Body of pancreas (tissue), 4 donors: ENCODE measurements at regions not wholly inside any gene's neighbourhood (a gene's known extent, or its start where the extent isn't known, plus 50 kb on each side); places are given as distances from the start of the nearest gene placed in this dataset.

Experiments used
- POLR2A ChIP-seq, 3 donors: fragments of 450-650 bp; IDR thresholded peaks; one replicate each; pipeline ENCODE4 v1.6.1; 2016; ENCODE audit warnings: antibody characterized with exemption in 3 of 3, mild to moderate bottlenecking in 2 of 3
- TF ChIP-seq, protein P1 (sequence below), 7 experiments: fragments of 450-650 bp in 4 of 7; fragments of 200-600 bp in 3 of 7; sonication (generic) in 3 of 7; IDR thresholded peaks; one replicate each; pipeline ENCODE4 v1.5.1; 2016 to 2019; ENCODE audit warnings: antibody characterized with exemption in 7 of 7

DNA sequence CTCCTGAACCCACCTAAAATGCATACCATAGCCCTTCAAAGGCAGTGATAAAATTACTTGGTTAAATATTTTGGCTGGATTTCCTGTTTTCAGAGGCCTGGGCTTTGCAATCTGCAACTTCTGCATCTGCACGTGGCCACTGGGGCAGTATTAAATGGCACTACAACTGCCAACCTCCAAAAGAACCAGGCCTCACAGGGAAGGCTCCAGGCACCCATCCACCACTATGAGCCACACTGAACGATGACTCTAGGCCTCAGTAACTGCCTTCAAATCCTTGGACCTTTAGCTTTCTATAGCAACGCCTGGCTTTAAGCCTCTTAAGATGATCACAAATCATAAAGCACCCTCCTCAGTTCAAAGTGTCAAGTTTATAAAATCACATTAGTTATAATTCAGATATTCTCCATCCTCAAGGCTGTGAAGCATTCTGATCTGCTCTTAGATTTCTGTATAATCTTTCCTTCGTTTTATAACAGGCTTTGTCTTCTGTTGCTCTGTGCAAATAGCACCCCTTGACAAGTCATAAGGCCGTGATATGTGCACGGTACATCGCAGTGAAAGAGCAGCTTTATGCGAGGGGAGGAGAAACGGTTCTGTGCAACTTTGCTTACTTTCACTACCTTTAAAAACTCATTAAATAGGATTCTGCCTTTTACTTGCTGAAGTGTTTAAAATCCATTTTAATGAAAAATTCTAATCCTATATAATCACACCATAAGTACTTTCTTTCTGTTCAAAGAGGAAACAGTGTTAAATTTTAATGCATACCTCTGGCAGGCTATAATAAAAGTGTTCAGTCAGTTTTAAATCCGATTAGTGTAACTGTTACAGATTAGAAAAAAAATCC is 196.4 kb upstream of the G2E3 start:
- TF ChIP-seq, protein P1, sequence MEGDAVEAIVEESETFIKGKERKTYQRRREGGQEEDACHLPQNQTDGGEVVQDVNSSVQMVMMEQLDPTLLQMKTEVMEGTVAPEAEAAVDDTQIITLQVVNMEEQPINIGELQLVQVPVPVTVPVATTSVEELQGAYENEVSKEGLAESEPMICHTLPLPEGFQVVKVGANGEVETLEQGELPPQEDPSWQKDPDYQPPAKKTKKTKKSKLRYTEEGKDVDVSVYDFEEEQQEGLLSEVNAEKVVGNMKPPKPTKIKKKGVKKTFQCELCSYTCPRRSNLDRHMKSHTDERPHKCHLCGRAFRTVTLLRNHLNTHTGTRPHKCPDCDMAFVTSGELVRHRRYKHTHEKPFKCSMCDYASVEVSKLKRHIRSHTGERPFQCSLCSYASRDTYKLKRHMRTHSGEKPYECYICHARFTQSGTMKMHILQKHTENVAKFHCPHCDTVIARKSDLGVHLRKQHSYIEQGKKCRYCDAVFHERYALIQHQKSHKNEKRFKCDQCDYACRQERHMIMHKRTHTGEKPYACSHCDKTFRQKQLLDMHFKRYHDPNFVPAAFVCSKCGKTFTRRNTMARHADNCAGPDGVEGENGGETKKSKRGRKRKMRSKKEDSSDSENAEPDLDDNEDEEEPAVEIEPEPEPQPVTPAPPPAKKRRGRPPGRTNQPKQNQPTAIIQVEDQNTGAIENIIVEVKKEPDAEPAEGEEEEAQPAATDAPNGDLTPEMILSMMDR (IDR thresholded peaks at IDR 0.05): no peak
- no peak for TF ChIP-seq POLR2A (IDR thresholded peaks at IDR 0.05)
